ENCODE measurements at regions not wholly inside any gene's neighbourhood (a gene's known extent, or its start where the extent isn't known, plus 50 kb on each side); places are given as distances from the start of the nearest gene placed in this dataset.

DNA sequence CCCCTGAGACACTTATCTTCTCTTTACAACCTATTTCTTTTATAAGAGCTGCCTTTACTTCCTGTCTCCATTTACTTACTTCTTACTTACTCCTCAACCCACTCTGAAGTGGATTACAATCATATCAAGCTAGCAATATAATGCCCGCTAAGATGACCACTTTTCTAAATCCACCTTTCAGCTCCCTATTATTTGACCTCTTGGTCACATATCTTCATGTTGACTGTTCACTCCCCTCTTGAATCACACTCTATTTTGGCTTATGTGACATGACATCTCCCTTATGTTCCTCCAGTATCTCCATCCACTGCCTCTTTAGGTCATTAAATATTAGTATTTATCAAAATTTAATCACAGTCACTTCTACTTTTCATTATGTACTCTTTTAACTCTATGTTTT is 255.3 kb upstream of the TRPC7 start:
- no peak for ATAC-seq
- TF ChIP-seq, protein P1, sequence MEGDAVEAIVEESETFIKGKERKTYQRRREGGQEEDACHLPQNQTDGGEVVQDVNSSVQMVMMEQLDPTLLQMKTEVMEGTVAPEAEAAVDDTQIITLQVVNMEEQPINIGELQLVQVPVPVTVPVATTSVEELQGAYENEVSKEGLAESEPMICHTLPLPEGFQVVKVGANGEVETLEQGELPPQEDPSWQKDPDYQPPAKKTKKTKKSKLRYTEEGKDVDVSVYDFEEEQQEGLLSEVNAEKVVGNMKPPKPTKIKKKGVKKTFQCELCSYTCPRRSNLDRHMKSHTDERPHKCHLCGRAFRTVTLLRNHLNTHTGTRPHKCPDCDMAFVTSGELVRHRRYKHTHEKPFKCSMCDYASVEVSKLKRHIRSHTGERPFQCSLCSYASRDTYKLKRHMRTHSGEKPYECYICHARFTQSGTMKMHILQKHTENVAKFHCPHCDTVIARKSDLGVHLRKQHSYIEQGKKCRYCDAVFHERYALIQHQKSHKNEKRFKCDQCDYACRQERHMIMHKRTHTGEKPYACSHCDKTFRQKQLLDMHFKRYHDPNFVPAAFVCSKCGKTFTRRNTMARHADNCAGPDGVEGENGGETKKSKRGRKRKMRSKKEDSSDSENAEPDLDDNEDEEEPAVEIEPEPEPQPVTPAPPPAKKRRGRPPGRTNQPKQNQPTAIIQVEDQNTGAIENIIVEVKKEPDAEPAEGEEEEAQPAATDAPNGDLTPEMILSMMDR (IDR thresholded peaks at IDR 0.05), result no peak
- no peaks in the 10 kb centered on the region for H3K36me3 ChIP-seq

DNA sequence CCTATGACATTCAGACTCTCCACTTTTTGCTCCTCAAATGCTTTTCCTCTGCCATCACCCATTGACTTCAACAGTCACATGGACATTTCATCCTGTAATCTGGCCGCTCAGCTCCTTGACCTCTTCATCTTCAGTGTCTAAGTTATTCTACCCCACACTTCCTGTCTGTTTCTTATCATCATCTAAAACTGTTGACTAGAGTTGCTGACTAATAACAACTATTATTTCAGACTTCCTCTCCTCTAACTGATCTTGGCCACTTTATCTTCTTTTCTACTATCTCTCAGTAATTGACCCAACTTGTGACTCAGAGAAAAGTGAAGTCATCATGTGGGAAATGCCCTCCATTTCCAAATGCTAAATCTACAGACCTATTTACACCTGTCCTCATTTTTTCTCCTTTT is 254.7 kb upstream of the TRPC7 start:
- Histone ChIP-seq H3K36me3 (no peaks in the 10 kb centered on the region), H3K4me3 (no peak overlapping the region), H3K27ac (no peak overlapping the region), H3K27me3 (no peaks in the 10 kb centered on the region), H3K4me1 (no peaks in the 10 kb centered on the region), H3K9me3 (no peaks in the 10 kb centered on the region)
- intact Hi-C loops (cut with DNase I), result no loop called here
- DNase-seq, result no peak
- TF ChIP-seq, protein P1 (IDR thresholded peaks at IDR 0.05), result no peak
- no peak for ATAC-seq

More for the DNA sequence above, 255.3 kb upstream of the TRPC7 start:
- Histone ChIP-seq H3K4me1 (no peaks in the 10 kb centered on the region), H3K9me3 (no peaks in the 10 kb centered on the region), H3K27ac (no peak overlapping the region), H3K27me3 (no peaks in the 10 kb centered on the region), H3K4me3 (no peak overlapping the region)
- DNase-seq, result no peak
- intact Hi-C loops (cut with DNase I), result no loop called here

DNA sequence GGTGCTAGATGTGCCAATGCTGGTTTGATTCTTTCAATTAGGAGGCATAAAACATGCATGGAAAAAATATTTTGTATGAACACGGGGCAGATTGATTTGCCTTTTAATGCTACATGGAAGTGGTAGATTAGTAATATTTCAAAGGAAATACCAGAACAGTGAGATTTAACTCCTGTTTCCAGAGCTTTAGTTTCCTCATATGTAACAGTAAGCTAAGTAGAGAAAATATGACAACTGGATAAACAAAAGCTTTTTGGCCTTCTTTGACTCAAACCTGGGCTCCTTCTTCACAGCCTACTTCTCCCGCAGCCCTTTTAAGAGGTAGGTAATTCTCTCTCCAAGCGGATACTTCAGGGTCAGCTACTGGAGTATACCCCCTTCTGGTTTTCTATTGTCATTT is 254.2 kb upstream of the TRPC7 start:
- Histone ChIP-seq H3K4me3 (no peak overlapping the region), H3K9me3 (no peaks in the 10 kb centered on the region), H3K27me3 (no peaks in the 10 kb centered on the region), H3K4me1 (no peaks in the 10 kb centered on the region), H3K36me3 (no peaks in the 10 kb centered on the region), H3K27ac (no peak overlapping the region)
- no peak for ATAC-seq
- intact Hi-C loops (cut with DNase I), result no loop called here
- DNase-seq, result no peak
- TF ChIP-seq, protein P1 (IDR thresholded peaks at IDR 0.05), result no peak

DNA sequence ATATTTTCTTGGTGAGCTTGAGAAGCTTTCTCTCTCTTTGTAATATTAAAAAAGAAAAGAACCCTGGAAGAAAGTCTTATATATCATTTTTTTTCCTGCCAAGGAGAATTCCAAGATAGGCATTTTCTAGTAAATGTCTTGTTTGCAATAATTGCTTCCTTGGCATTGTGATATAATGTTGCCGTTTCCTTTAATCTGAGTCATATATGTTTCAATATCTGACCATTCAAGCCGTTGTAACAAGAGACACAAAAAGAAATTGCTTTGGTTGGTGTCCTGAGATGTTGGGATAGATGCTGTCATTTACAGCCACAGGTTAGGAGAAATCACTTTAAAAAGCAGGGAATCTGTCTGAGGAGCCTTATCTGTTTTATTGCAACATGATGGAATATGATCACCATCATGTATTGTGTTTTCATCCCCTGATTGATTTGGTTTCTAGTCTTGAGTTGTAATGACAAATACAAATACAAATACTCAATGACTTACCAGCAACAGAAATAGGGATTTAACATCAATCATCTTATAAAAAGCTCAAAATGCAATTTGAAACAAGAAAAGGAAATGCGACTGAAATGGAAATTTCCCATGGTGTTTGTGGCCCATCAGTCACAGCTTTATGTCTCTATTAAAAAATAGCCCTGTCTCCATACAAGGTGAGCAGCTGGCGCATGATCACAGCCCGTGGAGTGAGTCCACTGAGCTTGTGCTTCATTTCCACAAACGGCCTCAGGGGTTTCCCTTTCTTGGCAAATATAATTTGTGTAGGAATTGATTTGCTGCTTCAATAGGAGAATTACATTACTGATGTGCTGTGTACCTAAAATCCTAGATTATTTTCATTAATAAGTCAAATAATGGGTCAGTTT is 250.1 kb upstream of the TRPC7 start:
- intact Hi-C loops (cut with DNase I), result no loop called here
- Histone ChIP-seq H3K27ac (no peak overlapping the region), H3K4me1 (no peaks in the 10 kb centered on the region), H3K27me3 (no peaks in the 10 kb centered on the region), H3K4me3 (no peak overlapping the region), H3K9me3 (no peaks in the 10 kb centered on the region), H3K36me3 (no peaks in the 10 kb centered on the region)
- ATAC-seq (no peak), DNase-seq (no peak)
- TF ChIP-seq, protein P1 (IDR thresholded peaks at IDR 0.05), result no peak

DNA sequence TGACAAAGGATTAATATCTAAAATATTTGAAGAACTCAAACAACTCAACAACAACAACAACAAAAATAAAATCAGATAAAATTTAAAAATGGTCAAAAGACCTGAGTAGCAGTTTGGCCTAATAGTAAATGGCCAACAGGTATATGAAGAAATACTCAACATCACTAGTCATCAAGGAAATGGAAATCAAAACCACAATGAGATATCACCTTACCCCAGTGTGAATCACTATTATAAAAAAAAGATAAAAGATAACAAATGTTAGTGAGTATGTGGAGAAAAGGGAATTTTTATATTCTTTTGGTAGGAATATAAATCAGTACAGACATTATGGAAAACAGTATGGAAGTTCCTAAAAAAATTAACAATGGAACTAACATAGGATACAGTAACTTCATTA is 247.9 kb upstream of the TRPC7 start:
- Histone ChIP-seq H3K36me3 (no peaks in the 10 kb centered on the region), H3K27me3 (no peaks in the 10 kb centered on the region), H3K27ac (no peak overlapping the region), H3K4me1 (no peaks in the 10 kb centered on the region), H3K4me3 (no peak overlapping the region), H3K9me3 (peaks cover 0 to 6% of the 10 kb centered on the region in 2 donors)
- intact Hi-C loops (cut with DNase I), result no loop called here
- TF ChIP-seq, protein P1 (IDR thresholded peaks at IDR 0.05), result no peak
- no peak for DNase-seq
- no peak for ATAC-seq

All from left lung (tissue), 4 donors.